ENCODE measurements at regions not wholly inside any gene's neighbourhood (a gene's known extent, or its start where the extent isn't known, plus 50 kb on each side); places are given as distances from the start of the nearest gene placed in this dataset.
"Not testable (repeated sequence)": the region's sequence is repeated elsewhere in the genome, so short reads cannot be mapped to it uniquely, and the experiment has no call there.

DNA sequence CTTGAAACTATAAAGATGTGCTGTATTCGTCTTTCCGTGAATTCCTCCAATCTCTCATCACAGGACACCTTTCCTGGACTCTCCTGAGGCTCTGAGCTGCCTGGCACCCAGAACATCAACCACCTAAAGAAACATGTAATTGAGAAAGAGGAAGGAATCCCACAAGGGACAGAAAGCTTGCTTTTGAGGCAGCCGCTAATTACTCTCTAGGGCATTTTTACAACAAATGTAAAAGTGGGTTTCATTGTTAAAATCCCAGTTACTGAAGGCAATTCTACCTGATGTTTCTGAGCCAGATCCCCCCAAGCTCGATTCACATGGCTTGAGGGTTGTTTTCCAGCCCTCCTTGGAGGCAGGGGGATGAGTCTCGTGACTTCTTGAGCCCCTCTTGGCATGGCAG lies 238.5 kb upstream of the LHX5 start:
- Mint-ChIP-seq H3K9me3 (ENCODE audit: unreplicated experiment) (peaks cover 8% of the 10 kb centered on the region), H3K4me1 (ENCODE audit: low read depth, unreplicated experiment) (peaks cover 14% of the 10 kb centered on the region), H3K36me3 (ENCODE audit: unreplicated experiment) (peaks cover 8% of the 10 kb centered on the region), H3K27ac (ENCODE audit: unreplicated experiment) (no peak overlapping the region), H3K27me3 (ENCODE audit: unreplicated experiment) (peaks cover 4% of the 10 kb centered on the region), H3K4me3 (ENCODE audit: unreplicated experiment) (no peak overlapping the region)
- no peak for DNase-seq
- TF ChIP-seq, protein P1, sequence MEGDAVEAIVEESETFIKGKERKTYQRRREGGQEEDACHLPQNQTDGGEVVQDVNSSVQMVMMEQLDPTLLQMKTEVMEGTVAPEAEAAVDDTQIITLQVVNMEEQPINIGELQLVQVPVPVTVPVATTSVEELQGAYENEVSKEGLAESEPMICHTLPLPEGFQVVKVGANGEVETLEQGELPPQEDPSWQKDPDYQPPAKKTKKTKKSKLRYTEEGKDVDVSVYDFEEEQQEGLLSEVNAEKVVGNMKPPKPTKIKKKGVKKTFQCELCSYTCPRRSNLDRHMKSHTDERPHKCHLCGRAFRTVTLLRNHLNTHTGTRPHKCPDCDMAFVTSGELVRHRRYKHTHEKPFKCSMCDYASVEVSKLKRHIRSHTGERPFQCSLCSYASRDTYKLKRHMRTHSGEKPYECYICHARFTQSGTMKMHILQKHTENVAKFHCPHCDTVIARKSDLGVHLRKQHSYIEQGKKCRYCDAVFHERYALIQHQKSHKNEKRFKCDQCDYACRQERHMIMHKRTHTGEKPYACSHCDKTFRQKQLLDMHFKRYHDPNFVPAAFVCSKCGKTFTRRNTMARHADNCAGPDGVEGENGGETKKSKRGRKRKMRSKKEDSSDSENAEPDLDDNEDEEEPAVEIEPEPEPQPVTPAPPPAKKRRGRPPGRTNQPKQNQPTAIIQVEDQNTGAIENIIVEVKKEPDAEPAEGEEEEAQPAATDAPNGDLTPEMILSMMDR (IDR thresholded peaks at IDR 0.05; ENCODE audit: partially characterized antibody, unreplicated experiment) = no peak

GRCh38 chr12:113709456-113709855 lies 237.8 kb upstream of the LHX5 start:
- TF ChIP-seq, protein P1 (IDR thresholded peaks at IDR 0.05; ENCODE audit: partially characterized antibody, unreplicated experiment) = no peak
- no peak for DNase-seq
- H3K4me1 Mint-ChIP-seq (ENCODE audit: low read depth, unreplicated experiment) = peaks cover 15% of the 10 kb centered on the region
- peaks cover 4% of the 10 kb centered on the region for H3K27me3 Mint-ChIP-seq (ENCODE audit: unreplicated experiment)
- no peak overlapping the region for H3K27ac Mint-ChIP-seq (ENCODE audit: unreplicated experiment)
- peaks cover 8% of the 10 kb centered on the region for H3K36me3 Mint-ChIP-seq (ENCODE audit: unreplicated experiment)
- H3K4me3 Mint-ChIP-seq (ENCODE audit: unreplicated experiment) = no peak overlapping the region
- peaks cover 8% of the 10 kb centered on the region for H3K9me3 Mint-ChIP-seq (ENCODE audit: unreplicated experiment)

- DNase-seq = no peak
- peaks cover 21% of the 10 kb centered on the region for H3K4me1 Mint-ChIP-seq (ENCODE audit: low read depth, unreplicated experiment)
- peaks cover 10% of the 10 kb centered on the region for H3K27me3 Mint-ChIP-seq (ENCODE audit: unreplicated experiment)
- peak overlapping the region; percentile 67 for H3K27ac Mint-ChIP-seq (ENCODE audit: unreplicated experiment)
- H3K4me3 Mint-ChIP-seq (ENCODE audit: unreplicated experiment) = no peak overlapping the region
- H3K36me3 Mint-ChIP-seq (ENCODE audit: unreplicated experiment) = no peaks in the 10 kb centered on the region
- TF ChIP-seq, protein P1 (IDR thresholded peaks at IDR 0.05; ENCODE audit: partially characterized antibody, unreplicated experiment) = no peak
- peaks cover 2% of the 10 kb centered on the region for H3K9me3 Mint-ChIP-seq (ENCODE audit: unreplicated experiment)
These were observed 231.2 kb upstream of the LHX5 start for GRCh38 chr12:113702836-113703235.

DNA sequence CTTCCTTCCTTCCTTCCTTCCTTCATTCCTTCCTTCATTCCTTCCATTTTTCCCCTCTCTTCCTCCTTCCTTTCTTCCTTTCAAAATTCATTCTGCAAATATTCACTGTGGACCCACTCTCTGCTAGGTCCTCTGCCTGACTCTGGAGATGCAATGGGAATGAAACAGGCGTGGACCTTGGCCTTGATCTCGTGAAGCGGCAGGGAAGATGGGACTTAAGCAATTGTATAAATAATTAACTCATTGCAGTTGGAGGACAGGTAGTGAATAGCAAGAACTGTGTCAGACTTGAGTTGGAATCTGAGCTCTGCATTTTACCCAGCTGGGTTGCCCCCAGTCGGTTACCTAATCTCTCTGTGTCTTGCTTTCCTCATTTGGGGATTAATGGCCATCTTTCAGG lies 230.6 kb upstream of the LHX5 start:
- H3K9me3 Mint-ChIP-seq (ENCODE audit: unreplicated experiment) = peaks cover 2% of the 10 kb centered on the region
- H3K4me1 Mint-ChIP-seq (ENCODE audit: low read depth, unreplicated experiment) = peaks cover 27% of the 10 kb centered on the region
- H3K4me3 Mint-ChIP-seq (ENCODE audit: unreplicated experiment) = no peak overlapping the region
- no peaks in the 10 kb centered on the region for H3K36me3 Mint-ChIP-seq (ENCODE audit: unreplicated experiment)
- no peak overlapping the region for H3K27ac Mint-ChIP-seq (ENCODE audit: unreplicated experiment)
- DNase-seq = no peak
- TF ChIP-seq, protein P1 (IDR thresholded peaks at IDR 0.05; ENCODE audit: partially characterized antibody, unreplicated experiment) = no peak
- H3K27me3 Mint-ChIP-seq (ENCODE audit: unreplicated experiment) = peaks cover 10% of the 10 kb centered on the region

DNA sequence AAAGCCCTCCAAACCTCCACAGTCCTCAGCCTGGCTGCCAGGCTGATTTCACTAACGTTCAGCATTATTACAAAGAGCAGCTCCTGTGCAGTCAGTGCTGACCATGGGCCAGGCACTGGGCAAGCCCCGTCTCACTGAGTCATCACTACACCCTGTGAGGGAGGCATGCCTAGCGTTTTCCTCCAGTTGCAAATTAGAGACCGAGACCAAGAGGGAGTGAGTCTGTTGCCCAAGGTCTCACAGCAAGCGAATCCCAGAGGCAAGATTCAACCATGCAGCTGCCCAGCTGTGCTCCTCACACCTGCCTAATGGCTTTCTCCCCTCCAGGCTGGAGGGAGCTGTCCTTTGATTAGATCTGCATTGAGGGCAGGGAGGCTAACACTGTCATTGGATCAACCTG lies 229.3 kb upstream of the LHX5 start:
- peaks cover 30% of the 10 kb centered on the region for H3K4me1 Mint-ChIP-seq (ENCODE audit: low read depth, unreplicated experiment)
- no peak for DNase-seq
- H3K9me3 Mint-ChIP-seq (ENCODE audit: unreplicated experiment) = peaks cover 2% of the 10 kb centered on the region
- peaks cover 8% of the 10 kb centered on the region for H3K27me3 Mint-ChIP-seq (ENCODE audit: unreplicated experiment)
- TF ChIP-seq, protein P1 (IDR thresholded peaks at IDR 0.05; ENCODE audit: partially characterized antibody, unreplicated experiment) = no peak
- H3K36me3 Mint-ChIP-seq (ENCODE audit: unreplicated experiment) = no peaks in the 10 kb centered on the region
- no peak overlapping the region for H3K4me3 Mint-ChIP-seq (ENCODE audit: unreplicated experiment)
- H3K27ac Mint-ChIP-seq (ENCODE audit: unreplicated experiment) = peak overlapping the region; percentile 7

GRCh38 chr12:113699984-113700383 lies 228.3 kb upstream of the LHX5 start:
- Mint-ChIP-seq H3K27ac (ENCODE audit: unreplicated experiment) (peak overlapping the region; percentile 4), H3K4me1 (ENCODE audit: low read depth, unreplicated experiment) (peaks cover 33% of the 10 kb centered on the region)
- not testable (repeated sequence) for H3K4me3 Mint-ChIP-seq (ENCODE audit: unreplicated experiment); H3K9me3 Mint-ChIP-seq (ENCODE audit: unreplicated experiment); DNase-seq; H3K27me3 Mint-ChIP-seq (ENCODE audit: unreplicated experiment); H3K36me3 Mint-ChIP-seq (ENCODE audit: unreplicated experiment)
